Gastrocnemius medialis (tissue), 4 donors: ENCODE measurements at regions not wholly inside any gene's neighbourhood (a gene's known extent, or its start where the extent isn't known, plus 50 kb on each side); places are given as distances from the start of the nearest gene placed in this dataset.

Experiments
- ATAC-seq, 2 donors: fragments of 150-250 bp; one replicate each; pipeline ENCODE4 v1.9.1; 2016
- DNase-seq, 2 donors: peaks; one replicate each; pipeline ENCODE4 v3.0.0-alpha.2; 2019
- H3K27ac ChIP-seq, 4 donors: fragments of 200-600 bp; sonication (generic); 1 replicate in 1 of 4; 2 replicates in 3 of 4; pipeline ENCODE4 v1.5.1; 2016 to 2018; ENCODE audit warnings: mild to moderate bottlenecking in 2 of 4, moderate library complexity in 1 of 4
- H3K27me3 ChIP-seq, 3 donors: fragments of 200-600 bp; sonication (generic) in 2 of 3; 1 replicate in 1 of 3; 2 replicates in 2 of 3; pipeline versions ENCODE4 v1.5.1 to v1.6.0; 2016 to 2019; ENCODE audit warnings: mild to moderate bottlenecking in 1 of 3, moderate library complexity in 1 of 3
- H3K36me3 ChIP-seq, 2 donors: fragments of 200-600 bp; sonication (generic) in 1 of 2; one replicate each; pipeline ENCODE4 v1.5.1; 2017 to 2018
- H3K4me1 ChIP-seq, 2 donors: fragments of 200-600 bp; sonication (generic) in 1 of 2; one replicate each; pipeline ENCODE4 v1.5.1; 2016 to 2017; ENCODE audit warnings: mild to moderate bottlenecking in 2 of 2
- H3K4me3 ChIP-seq, 4 donors: fragments of 200-600 bp; sonication (generic) in 3 of 4; 1 replicate in 1 of 4; 2 replicates in 3 of 4; pipeline ENCODE4 v1.5.1; 2016 to 2019; ENCODE audit warnings: mild to moderate bottlenecking in 2 of 4
- H3K9me3 ChIP-seq, 3 donors: fragments of 200-600 bp; sonication (generic) in 2 of 3; 1 replicate in 1 of 3; 2 replicates in 2 of 3; pipeline ENCODE4 v1.5.1; 2016 to 2019
- POLR2A ChIP-seq, 2 donors: fragments of 450-650 bp; IDR thresholded peaks; one replicate each; pipeline ENCODE4 v1.6.1; 2017; ENCODE audit warnings: antibody characterized with exemption in 2 of 2, mild to moderate bottlenecking in 2 of 2, moderate library complexity in 2 of 2
- in situ Hi-C, 4 donors: fragments of 200-750 bp; cut with MboI; loops; one replicate each; pipeline versions ENCODE4 v1.15.0 to v1.8.0; 2017; ENCODE audit warnings: low sequenced_read_pairs in 4 of 4
- intact Hi-C: fragments of 100-400 bp; cut with DNase I; formaldehyde crosslinking; loops from one replicate; pipeline ENCODE4 v1.15.1; 2023; ENCODE audit warnings: low total_unique reads
- TF ChIP-seq, protein P1 (sequence below), 5 experiments: fragments of 450-650 bp in 3 of 5; fragments of 200-600 bp in 2 of 5; sonication (generic) in 2 of 5; IDR thresholded peaks in 4 of 5; conservative IDR thresholded peaks in 1 of 5; 1 replicate in 4 of 5; 2 replicates in 1 of 5; pipeline ENCODE4 v1.5.1; 2016 to 2019; ENCODE audit warnings: antibody characterized with exemption in 5 of 5, mild to moderate bottlenecking in 3 of 5, moderate library complexity in 3 of 5

DNA sequence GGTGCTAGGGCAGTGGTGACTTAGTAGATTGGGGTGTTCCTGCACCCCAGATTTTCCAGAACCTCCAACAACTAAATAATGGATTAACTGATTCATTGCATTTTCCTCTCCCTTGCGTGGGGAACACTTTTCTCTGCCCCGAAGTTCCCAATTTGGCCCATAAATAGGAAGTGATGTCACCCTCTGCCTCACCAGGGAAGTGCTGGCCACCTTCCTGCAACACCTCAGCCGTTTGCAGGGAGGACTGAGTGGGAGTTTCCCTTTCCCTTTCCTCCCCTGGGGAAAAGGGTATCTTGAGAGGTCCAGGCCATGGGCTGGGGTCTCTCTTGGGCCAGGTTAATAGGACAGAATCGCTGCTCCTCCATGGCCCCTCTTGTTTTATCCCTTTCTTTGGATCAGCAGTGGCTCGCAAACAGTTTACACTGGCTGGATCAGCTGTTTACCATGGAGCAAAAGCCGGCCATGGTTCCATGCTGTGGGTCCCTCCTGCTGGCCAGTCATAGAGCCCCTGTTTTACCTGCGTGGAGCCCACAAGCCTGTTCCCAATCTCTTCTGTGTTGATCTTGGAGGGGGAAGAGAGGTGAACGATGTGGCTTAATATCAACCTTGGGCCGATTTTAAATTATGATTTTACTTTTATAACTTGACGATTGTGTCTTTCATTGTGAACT is 91.6 kb upstream of the VRK1 start:
- peaks cover 0 to 3% (median 2%) of the 10 kb centered on the region in 3 donors for H3K27me3 ChIP-seq
- H3K27ac ChIP-seq = no peak overlapping the region
- ATAC-seq = no peak
- DNase-seq = no peak
- TF ChIP-seq, protein P1, sequence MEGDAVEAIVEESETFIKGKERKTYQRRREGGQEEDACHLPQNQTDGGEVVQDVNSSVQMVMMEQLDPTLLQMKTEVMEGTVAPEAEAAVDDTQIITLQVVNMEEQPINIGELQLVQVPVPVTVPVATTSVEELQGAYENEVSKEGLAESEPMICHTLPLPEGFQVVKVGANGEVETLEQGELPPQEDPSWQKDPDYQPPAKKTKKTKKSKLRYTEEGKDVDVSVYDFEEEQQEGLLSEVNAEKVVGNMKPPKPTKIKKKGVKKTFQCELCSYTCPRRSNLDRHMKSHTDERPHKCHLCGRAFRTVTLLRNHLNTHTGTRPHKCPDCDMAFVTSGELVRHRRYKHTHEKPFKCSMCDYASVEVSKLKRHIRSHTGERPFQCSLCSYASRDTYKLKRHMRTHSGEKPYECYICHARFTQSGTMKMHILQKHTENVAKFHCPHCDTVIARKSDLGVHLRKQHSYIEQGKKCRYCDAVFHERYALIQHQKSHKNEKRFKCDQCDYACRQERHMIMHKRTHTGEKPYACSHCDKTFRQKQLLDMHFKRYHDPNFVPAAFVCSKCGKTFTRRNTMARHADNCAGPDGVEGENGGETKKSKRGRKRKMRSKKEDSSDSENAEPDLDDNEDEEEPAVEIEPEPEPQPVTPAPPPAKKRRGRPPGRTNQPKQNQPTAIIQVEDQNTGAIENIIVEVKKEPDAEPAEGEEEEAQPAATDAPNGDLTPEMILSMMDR (IDR thresholded peaks at IDR 0.05 in 4 of 5, conservative IDR thresholded peaks at IDR 0.05 in 1 of 5) = no peak
- TF ChIP-seq POLR2A (IDR thresholded peaks at IDR 0.05) = no peak
- in situ Hi-C loops (no loop called here), intact Hi-C loops (no loop called here)
- no peaks in the 10 kb centered on the region for H3K9me3 ChIP-seq
- no peak overlapping the region for H3K4me3 ChIP-seq
- no peaks in the 10 kb centered on the region for H3K4me1 ChIP-seq
- H3K36me3 ChIP-seq = no peaks in the 10 kb centered on the region

- Histone ChIP-seq H3K27ac (no peak overlapping the region), H3K36me3 (no peaks in the 10 kb centered on the region), H3K27me3 (peaks cover 0 to 4% (median 3%) of the 10 kb centered on the region in 3 donors), H3K4me1 (no peaks in the 10 kb centered on the region), H3K4me3 (no peak overlapping the region), H3K9me3 (no peaks in the 10 kb centered on the region)
- DNase-seq (no peak), ATAC-seq (no peak)
- TF ChIP-seq POLR2A (IDR thresholded peaks at IDR 0.05) = no peak
- TF ChIP-seq, protein P1 (IDR thresholded peaks at IDR 0.05 in 4 of 5, conservative IDR thresholded peaks at IDR 0.05 in 1 of 5) = no peak
- in situ Hi-C loops = no loop called here
- intact Hi-C loops = no loop called here
These were observed 90.3 kb upstream of the VRK1 start for GRCh38 chr14:96706893-96707292.

DNA sequence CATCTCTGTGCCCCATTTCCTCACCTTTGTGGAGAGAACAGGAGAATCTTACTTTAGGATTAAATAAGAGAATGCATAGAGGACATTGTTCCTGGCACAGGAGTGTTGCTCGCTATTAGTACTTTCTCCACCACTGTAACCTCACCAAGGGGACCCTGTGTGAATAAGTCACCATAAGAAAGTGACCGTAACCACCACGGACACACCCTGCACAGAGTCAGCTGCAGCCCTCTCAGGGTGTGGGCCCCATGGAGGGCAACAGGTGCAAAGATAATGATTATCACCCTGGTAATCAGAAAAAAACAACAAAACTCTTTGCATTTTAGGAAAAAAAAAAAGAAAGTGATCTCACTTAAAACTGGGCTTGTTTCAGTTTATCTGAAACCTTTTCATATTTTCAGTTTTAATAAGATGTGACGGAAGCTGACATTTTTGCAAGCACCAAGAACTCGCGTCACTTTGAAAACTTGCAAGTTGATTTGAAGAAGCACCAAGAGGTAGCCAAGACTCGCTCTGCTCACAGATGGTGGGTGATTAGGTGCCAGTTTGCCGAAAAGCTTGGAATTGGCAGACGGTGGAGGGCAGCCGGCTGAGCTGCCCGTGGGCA is 87.0 kb upstream of the VRK1 start:
- DNase-seq = no peak
- intact Hi-C loops = no loop called here
- Histone ChIP-seq H3K4me3 (no peak overlapping the region), H3K4me1 (no peaks in the 10 kb centered on the region), H3K9me3 (no peaks in the 10 kb centered on the region), H3K36me3 (no peaks in the 10 kb centered on the region), H3K27me3 (peaks cover 0 to 4% (median 3%) of the 10 kb centered on the region in 3 donors), H3K27ac (no peak overlapping the region)
- ATAC-seq = no peak
- no peak for TF ChIP-seq POLR2A (IDR thresholded peaks at IDR 0.05)
- TF ChIP-seq, protein P1 (IDR thresholded peaks at IDR 0.05 in 4 of 5, conservative IDR thresholded peaks at IDR 0.05 in 1 of 5) = no peak
- in situ Hi-C loops = no loop called here

DNA sequence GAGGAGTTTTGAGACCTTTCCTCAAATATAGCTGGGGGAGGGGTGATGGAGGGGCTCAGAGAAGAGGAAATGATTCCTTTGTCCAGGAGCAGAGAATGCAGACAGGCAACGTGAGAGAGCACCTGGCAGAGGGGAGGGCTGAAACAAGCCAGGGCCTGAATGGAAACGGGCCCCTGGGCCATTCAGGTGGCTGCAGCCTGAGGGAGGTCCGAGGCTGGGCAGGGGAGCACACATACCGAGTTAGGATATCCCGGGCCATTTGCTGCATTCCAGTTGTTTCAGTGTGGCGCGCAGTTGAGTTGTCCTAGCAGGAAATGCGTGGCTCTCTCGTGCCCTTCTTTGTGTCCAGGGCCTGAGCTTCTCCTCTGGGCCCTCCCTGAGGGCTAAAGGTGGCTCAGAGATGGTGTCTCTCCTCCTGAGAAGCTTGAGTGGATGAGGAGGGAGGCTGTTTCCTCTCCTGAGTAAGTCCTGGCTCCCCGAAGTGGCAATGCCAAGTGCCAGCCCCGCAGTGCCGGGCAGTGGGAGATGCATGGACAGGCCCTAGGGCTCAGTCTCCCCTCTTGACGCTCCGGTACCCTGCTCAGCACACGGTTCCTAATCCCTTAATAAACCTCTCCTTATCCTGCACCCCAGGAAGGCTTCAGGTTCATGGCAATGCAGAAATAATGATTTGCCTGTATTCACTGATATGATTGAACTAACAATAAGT is 85.5 kb upstream of the VRK1 start:
- Histone ChIP-seq H3K27me3 (peaks cover 0 to 9% (median 3%) of the 10 kb centered on the region in 3 donors), H3K36me3 (no peaks in the 10 kb centered on the region), H3K4me1 (no peaks in the 10 kb centered on the region), H3K9me3 (no peaks in the 10 kb centered on the region), H3K4me3 (no peak overlapping the region), H3K27ac (no peak overlapping the region)
- intact Hi-C loops (no loop called here), in situ Hi-C loops (no loop called here)
- no peak for DNase-seq
- TF ChIP-seq POLR2A (IDR thresholded peaks at IDR 0.05) = no peak
- TF ChIP-seq, protein P1 (IDR thresholded peaks at IDR 0.05 in 4 of 5, conservative IDR thresholded peaks at IDR 0.05 in 1 of 5) = no peak
- ATAC-seq = no peak
